ENCODE measurements at regions not wholly inside any gene's neighbourhood (a gene's known extent, or its start where the extent isn't known, plus 50 kb on each side); places are given as distances from the start of the nearest gene placed in this dataset.

DNA sequence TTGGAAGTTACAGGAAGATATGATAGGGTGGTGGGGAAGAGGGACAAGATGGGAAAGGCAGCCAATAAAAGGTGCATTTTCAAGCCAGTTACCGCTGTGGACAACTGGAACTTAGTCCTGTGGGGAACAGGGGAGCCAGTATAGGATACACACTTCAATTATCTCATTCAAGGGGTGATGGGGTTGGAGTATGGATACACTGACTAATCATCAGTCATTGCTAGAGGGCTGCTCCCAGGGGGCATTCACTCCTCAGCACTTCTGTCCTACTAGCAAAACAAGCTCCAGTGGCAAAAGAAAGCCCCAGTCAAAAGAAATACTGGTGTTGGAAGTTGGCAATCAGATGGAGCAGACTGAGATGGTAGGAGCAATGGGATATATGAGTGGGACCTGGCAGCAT lies 183.4 kb upstream of the GADL1 start:
- TF ChIP-seq, protein P1, sequence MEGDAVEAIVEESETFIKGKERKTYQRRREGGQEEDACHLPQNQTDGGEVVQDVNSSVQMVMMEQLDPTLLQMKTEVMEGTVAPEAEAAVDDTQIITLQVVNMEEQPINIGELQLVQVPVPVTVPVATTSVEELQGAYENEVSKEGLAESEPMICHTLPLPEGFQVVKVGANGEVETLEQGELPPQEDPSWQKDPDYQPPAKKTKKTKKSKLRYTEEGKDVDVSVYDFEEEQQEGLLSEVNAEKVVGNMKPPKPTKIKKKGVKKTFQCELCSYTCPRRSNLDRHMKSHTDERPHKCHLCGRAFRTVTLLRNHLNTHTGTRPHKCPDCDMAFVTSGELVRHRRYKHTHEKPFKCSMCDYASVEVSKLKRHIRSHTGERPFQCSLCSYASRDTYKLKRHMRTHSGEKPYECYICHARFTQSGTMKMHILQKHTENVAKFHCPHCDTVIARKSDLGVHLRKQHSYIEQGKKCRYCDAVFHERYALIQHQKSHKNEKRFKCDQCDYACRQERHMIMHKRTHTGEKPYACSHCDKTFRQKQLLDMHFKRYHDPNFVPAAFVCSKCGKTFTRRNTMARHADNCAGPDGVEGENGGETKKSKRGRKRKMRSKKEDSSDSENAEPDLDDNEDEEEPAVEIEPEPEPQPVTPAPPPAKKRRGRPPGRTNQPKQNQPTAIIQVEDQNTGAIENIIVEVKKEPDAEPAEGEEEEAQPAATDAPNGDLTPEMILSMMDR (conservative IDR thresholded peaks at IDR 0.05; ENCODE audit: low read length), result no peak
- no peak for TF ChIP-seq EZH2phosphoT487 (IDR thresholded peaks at IDR 0.05; ENCODE audit: borderline replicate concordance)

Measured in Loucy (cell line).